ENCODE measurements at regions not wholly inside any gene's neighbourhood (a gene's known extent, or its start where the extent isn't known, plus 50 kb on each side); places are given as distances from the start of the nearest gene placed in this dataset.

DNA sequence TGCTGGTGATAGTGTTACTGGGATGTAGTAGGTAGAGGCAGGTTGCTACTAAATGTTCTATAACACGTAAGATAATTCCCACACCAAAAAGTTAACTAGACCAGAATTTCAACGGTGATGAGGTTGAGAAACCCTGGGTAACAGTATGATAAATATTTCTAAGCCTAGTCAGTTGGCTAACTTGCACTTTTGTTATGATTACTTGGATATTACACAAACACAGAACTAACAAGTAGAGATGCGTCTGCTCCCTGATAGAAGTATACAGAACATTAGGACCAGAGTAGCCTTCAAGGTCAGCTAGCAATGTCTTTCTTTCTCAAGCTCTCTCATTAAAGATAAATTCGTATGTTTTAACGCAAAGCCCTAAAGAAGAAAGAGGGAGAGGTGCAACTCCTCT lies 86.2 kb upstream of the FZD8 start:
- no peak for DNase-seq (ENCODE audit: low read depth in 4 of 6, low spot score in 6 of 6)
- no peaks in the 10 kb centered on the region for H3K9me3 ChIP-seq (ENCODE audit: control insufficient read depth, insufficient read depth, low read length)
- H3K27ac ChIP-seq (ENCODE audit: low read depth, low read length), result no peak overlapping the region
- no CpG with 5 or more reads among the region's 5 CpGs for WGBS (ENCODE audit: insufficient coverage)
- no peak overlapping the region for H3K4me3 ChIP-seq (ENCODE audit: low read depth, low read length)
- H3K36me3 ChIP-seq (ENCODE audit: control insufficient read depth, insufficient read depth, low read length), result no peaks in the 10 kb centered on the region
- H3K27me3 ChIP-seq (ENCODE audit: control insufficient read depth, insufficient read depth, low read length), result no peaks in the 10 kb centered on the region
- H3K4me1 ChIP-seq (ENCODE audit: control insufficient read depth, insufficient read depth, low read length), result no peaks in the 10 kb centered on the region

- Histone ChIP-seq H3K27me3 (ENCODE audit: control insufficient read depth, insufficient read depth, low read length) (no peaks in the 10 kb centered on the region), H3K27ac (ENCODE audit: low read depth, low read length) (no peak overlapping the region), H3K36me3 (ENCODE audit: control insufficient read depth, insufficient read depth, low read length) (no peaks in the 10 kb centered on the region), H3K4me3 (ENCODE audit: low read depth, low read length) (no peak overlapping the region), H3K4me1 (ENCODE audit: control insufficient read depth, insufficient read depth, low read length) (no peaks in the 10 kb centered on the region), H3K9me3 (ENCODE audit: control insufficient read depth, insufficient read depth, low read length) (no peaks in the 10 kb centered on the region)
- no CpG with 5 or more reads among the region's 2 CpGs for WGBS (ENCODE audit: insufficient coverage)
- DNase-seq (ENCODE audit: low read depth in 4 of 6, low spot score in 6 of 6), result peak in 3 of 6 donors; percentile 11 to 81 (median 15)
These were observed 84.8 kb upstream of the FZD8 start for GRCh38 chr10:35726846-35727245.

GRCh38 chr10:35723992-35724391 lies 81.9 kb upstream of the FZD8 start:
- WGBS (ENCODE audit: insufficient coverage), result 98% methylated on average over 5 of the region's 5 CpGs
- Histone ChIP-seq H3K9me3 (ENCODE audit: control insufficient read depth, insufficient read depth, low read length) (no peaks in the 10 kb centered on the region), H3K4me3 (ENCODE audit: low read depth, low read length) (no peak overlapping the region)

DNA sequence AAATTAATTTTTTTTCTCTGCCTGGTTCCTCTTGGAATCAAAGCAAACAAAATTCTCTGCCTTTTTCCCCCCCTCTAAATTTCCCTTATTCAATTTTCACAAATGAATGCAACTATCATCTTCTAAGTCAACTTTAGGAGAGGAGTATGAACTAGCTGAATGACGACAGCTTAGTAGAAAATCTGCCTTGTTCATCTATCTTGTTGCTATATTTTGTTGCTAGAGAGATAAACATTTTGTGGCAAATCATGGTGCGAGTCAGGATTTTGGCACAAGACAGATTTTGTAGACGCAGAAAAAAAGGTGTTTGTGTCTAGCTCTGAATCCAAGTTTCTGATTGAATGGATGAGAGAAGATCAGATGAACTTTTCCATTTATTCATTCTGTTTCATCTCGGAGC lies 81.0 kb upstream of the FZD8 start:
- 97% methylated on average over 3 of the region's 4 CpGs for WGBS (ENCODE audit: insufficient coverage)
- no peak overlapping the region for H3K4me3 ChIP-seq (ENCODE audit: low read depth, low read length)
- peak in 1 of 6 donors; percentile 11 for DNase-seq (ENCODE audit: low read depth in 4 of 6, low spot score in 6 of 6)
- no peaks in the 10 kb centered on the region for H3K4me1 ChIP-seq (ENCODE audit: control insufficient read depth, insufficient read depth, low read length)
- no peaks in the 10 kb centered on the region for H3K27me3 ChIP-seq (ENCODE audit: control insufficient read depth, insufficient read depth, low read length)
- H3K27ac ChIP-seq (ENCODE audit: low read depth, low read length), result no peak overlapping the region
- no peaks in the 10 kb centered on the region for H3K9me3 ChIP-seq (ENCODE audit: control insufficient read depth, insufficient read depth, low read length)
- no peaks in the 10 kb centered on the region for H3K36me3 ChIP-seq (ENCODE audit: control insufficient read depth, insufficient read depth, low read length)

More at GRCh38 chr10:35723992-35724391, 81.9 kb upstream of the FZD8 start:
- Histone ChIP-seq H3K27ac (ENCODE audit: low read depth, low read length) (no peak overlapping the region), H3K4me1 (ENCODE audit: control insufficient read depth, insufficient read depth, low read length) (no peaks in the 10 kb centered on the region), H3K36me3 (ENCODE audit: control insufficient read depth, insufficient read depth, low read length) (no peaks in the 10 kb centered on the region), H3K27me3 (ENCODE audit: control insufficient read depth, insufficient read depth, low read length) (no peaks in the 10 kb centered on the region)
- DNase-seq (ENCODE audit: low read depth in 4 of 6, low spot score in 6 of 6), result no peak

- no peaks in the 10 kb centered on the region for H3K4me1 ChIP-seq (ENCODE audit: control insufficient read depth, insufficient read depth, low read length)
- no peaks in the 10 kb centered on the region for H3K36me3 ChIP-seq (ENCODE audit: control insufficient read depth, insufficient read depth, low read length)
- H3K4me3 ChIP-seq (ENCODE audit: low read depth, low read length), result no peak overlapping the region
- H3K9me3 ChIP-seq (ENCODE audit: control insufficient read depth, insufficient read depth, low read length), result no peaks in the 10 kb centered on the region
- WGBS (ENCODE audit: insufficient coverage), result 71% methylated on average over 4 of the region's 4 CpGs
- no peaks in the 10 kb centered on the region for H3K27me3 ChIP-seq (ENCODE audit: control insufficient read depth, insufficient read depth, low read length)
- no peak overlapping the region for H3K27ac ChIP-seq (ENCODE audit: low read depth, low read length)
- DNase-seq (ENCODE audit: low read depth in 4 of 6, low spot score in 6 of 6), result no peak
These were observed 80.5 kb upstream of the FZD8 start for GRCh38 chr10:35722636-35723035.

GRCh38 chr10:35722226-35722625 lies 80.1 kb upstream of the FZD8 start:
- Histone ChIP-seq H3K27me3 (ENCODE audit: control insufficient read depth, insufficient read depth, low read length) (no peaks in the 10 kb centered on the region), H3K4me3 (ENCODE audit: low read depth, low read length) (no peak overlapping the region), H3K9me3 (ENCODE audit: control insufficient read depth, insufficient read depth, low read length) (no peaks in the 10 kb centered on the region), H3K36me3 (ENCODE audit: control insufficient read depth, insufficient read depth, low read length) (no peaks in the 10 kb centered on the region), H3K4me1 (ENCODE audit: control insufficient read depth, insufficient read depth, low read length) (no peaks in the 10 kb centered on the region), H3K27ac (ENCODE audit: low read depth, low read length) (no peak overlapping the region)
- WGBS (ENCODE audit: insufficient coverage), result 100% methylated on average over 1 of the region's 5 CpGs
- DNase-seq (ENCODE audit: low read depth in 4 of 6, low spot score in 6 of 6), result no peak

GRCh38 chr10:35720366-35720765 lies 78.3 kb upstream of the FZD8 start:
- Histone ChIP-seq H3K4me1 (ENCODE audit: control insufficient read depth, insufficient read depth, low read length) (no peaks in the 10 kb centered on the region), H3K4me3 (ENCODE audit: low read depth, low read length) (no peak overlapping the region), H3K36me3 (ENCODE audit: control insufficient read depth, insufficient read depth, low read length) (no peaks in the 10 kb centered on the region), H3K27me3 (ENCODE audit: control insufficient read depth, insufficient read depth, low read length) (no peaks in the 10 kb centered on the region), H3K9me3 (ENCODE audit: control insufficient read depth, insufficient read depth, low read length) (no peaks in the 10 kb centered on the region), H3K27ac (ENCODE audit: low read depth, low read length) (no peak overlapping the region)
- no CpG with 5 or more reads among the region's 2 CpGs for WGBS (ENCODE audit: insufficient coverage)
- no peak for DNase-seq (ENCODE audit: low read depth in 4 of 6, low spot score in 6 of 6)

- Histone ChIP-seq H3K4me1 (ENCODE audit: control insufficient read depth, insufficient read depth, low read length) (no peaks in the 10 kb centered on the region), H3K27ac (ENCODE audit: low read depth, low read length) (no peak overlapping the region), H3K27me3 (ENCODE audit: control insufficient read depth, insufficient read depth, low read length) (no peaks in the 10 kb centered on the region), H3K4me3 (ENCODE audit: low read depth, low read length) (no peak overlapping the region), H3K36me3 (ENCODE audit: control insufficient read depth, insufficient read depth, low read length) (no peaks in the 10 kb centered on the region), H3K9me3 (ENCODE audit: control insufficient read depth, insufficient read depth, low read length) (no peaks in the 10 kb centered on the region)
- DNase-seq (ENCODE audit: low read depth in 4 of 6, low spot score in 6 of 6), result no peak
- no CpG with 5 or more reads among the region's 1 CpG for WGBS (ENCODE audit: insufficient coverage)
These were observed 74.7 kb upstream of the FZD8 start for GRCh38 chr10:35716776-35717175.

DNA sequence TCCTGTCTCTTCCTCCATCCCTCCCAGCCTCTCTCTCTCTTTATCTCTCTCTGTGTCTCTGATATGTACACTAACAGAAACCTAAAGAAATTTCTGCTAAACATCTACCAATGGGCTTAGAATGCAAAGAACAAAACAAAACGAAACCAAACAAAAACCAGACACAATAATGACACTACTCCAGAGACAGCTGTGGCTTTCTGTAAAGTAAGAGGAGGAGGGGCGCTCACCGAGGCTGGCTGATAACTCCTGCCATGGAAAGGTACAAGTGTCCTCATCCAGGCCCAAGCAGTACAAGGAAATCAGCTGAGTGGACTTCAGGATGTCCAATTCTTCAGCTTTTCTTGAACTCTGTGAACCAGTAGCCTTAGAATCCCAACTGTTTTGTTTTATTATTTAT lies 70.4 kb upstream of the FZD8 start:
- Histone ChIP-seq H3K36me3 (ENCODE audit: control insufficient read depth, insufficient read depth, low read length) (no peaks in the 10 kb centered on the region), H3K27me3 (ENCODE audit: control insufficient read depth, insufficient read depth, low read length) (no peaks in the 10 kb centered on the region), H3K4me3 (ENCODE audit: low read depth, low read length) (no peak overlapping the region), H3K4me1 (ENCODE audit: control insufficient read depth, insufficient read depth, low read length) (no peaks in the 10 kb centered on the region), H3K9me3 (ENCODE audit: control insufficient read depth, insufficient read depth, low read length) (no peaks in the 10 kb centered on the region), H3K27ac (ENCODE audit: low read depth, low read length) (no peak overlapping the region)
- no CpG with 5 or more reads among the region's 3 CpGs for WGBS (ENCODE audit: insufficient coverage)
- DNase-seq (ENCODE audit: low read depth in 4 of 6, low spot score in 6 of 6), result no peak

GRCh38 chr10:35711615-35712411 lies 69.7 kb upstream of the FZD8 start:
- Histone ChIP-seq H3K36me3 (ENCODE audit: control insufficient read depth, insufficient read depth, low read length) (no peaks in the 10 kb centered on the region), H3K27ac (ENCODE audit: low read depth, low read length) (no peak overlapping the region), H3K4me1 (ENCODE audit: control insufficient read depth, insufficient read depth, low read length) (no peaks in the 10 kb centered on the region), H3K9me3 (ENCODE audit: control insufficient read depth, insufficient read depth, low read length) (no peaks in the 10 kb centered on the region), H3K4me3 (ENCODE audit: low read depth, low read length) (no peak overlapping the region), H3K27me3 (ENCODE audit: control insufficient read depth, insufficient read depth, low read length) (no peaks in the 10 kb centered on the region)
- no peak for DNase-seq (ENCODE audit: low read depth in 4 of 6, low spot score in 6 of 6)
- 76% methylated on average over 14 of the region's 15 CpGs for WGBS (ENCODE audit: insufficient coverage)

Data from spinal cord (tissue), 9 donors.